ENCODE measurements at regions not wholly inside any gene's neighbourhood (a gene's known extent, or its start where the extent isn't known, plus 50 kb on each side); places are given as distances from the start of the nearest gene placed in this dataset.
A peak's percentile ranks its signal among the peaks of the same experiment; 100 is the strongest.
"Not testable (repeated sequence)": the region's sequence is repeated elsewhere in the genome, so short reads cannot be mapped to it uniquely, and the experiment has no call there.

GRCh38 chr2:61671561-61672315 is 133.6 kb upstream of the XPO1 start:
- no peak for DNase-seq

GRCh38 chr2:61670591-61671501 is 132.7 kb upstream of the XPO1 start:
- peak; percentile 17 for DNase-seq

GRCh38 chr2:61664190-61664589 is 126.0 kb upstream of the XPO1 start:
- DNase-seq = no peak

GRCh38 chr2:61662990-61663389 is 124.8 kb upstream of the XPO1 start:
- DNase-seq = no peak

GRCh38 chr2:61660511-61661388 is 122.6 kb upstream of the XPO1 start:
- no peak for DNase-seq

GRCh38 chr2:61658841-61659780 is 121.0 kb upstream of the XPO1 start:
- DNase-seq = no peak

GRCh38 chr2:61649946-61650345 is 111.8 kb upstream of the XPO1 start:
- not testable (repeated sequence) for DNase-seq

- DNase-seq = no peak
These were observed 110.9 kb upstream of the XPO1 start for GRCh38 chr2:61649021-61649420.

- DNase-seq = no peak
These were observed 108.9 kb upstream of the XPO1 start for GRCh38 chr2:61647044-61647443.

GRCh38 chr2:61645911-61646310 is 107.8 kb upstream of the XPO1 start:
- no peak for DNase-seq

- DNase-seq = not testable (repeated sequence)
These were observed 105.0 kb upstream of the XPO1 start for GRCh38 chr2:61643153-61643552.

- no peak for DNase-seq
These were observed 102.2 kb upstream of the XPO1 start for GRCh38 chr2:61640406-61640805.

- DNase-seq = no peak
These were observed 101.6 kb upstream of the XPO1 start for GRCh38 chr2:61639721-61640120.

GRCh38 chr2:61636686-61637085 is 98.5 kb upstream of the XPO1 start:
- DNase-seq = no peak

- DNase-seq = no peak
These were observed 96.4 kb upstream of the XPO1 start for GRCh38 chr2:61634512-61634911.

- no peak for DNase-seq
These were observed 95.1 kb upstream of the XPO1 start for GRCh38 chr2:61633250-61633649.

- DNase-seq = no peak
These were observed 94.4 kb upstream of the XPO1 start for GRCh38 chr2:61632276-61633169.

- no peak for DNase-seq
These were observed 93.2 kb upstream of the XPO1 start for GRCh38 chr2:61631321-61631720.

GRCh38 chr2:61626827-61627226 is 88.7 kb upstream of the XPO1 start:
- no peak for DNase-seq

- DNase-seq = no peak
These were observed 85.6 kb upstream of the XPO1 start for GRCh38 chr2:61623747-61624146.

Measured in stimulated activated CD4-positive, alpha-beta T cell treated with anti-CD3 and anti-CD28 coated beads, Interleukin-4, amount 100 ng/mL, for 24 hours (primary cell).